ENCODE measurements at regions not wholly inside any gene's neighbourhood (a gene's known extent, or its start where the extent isn't known, plus 50 kb on each side); places are given as distances from the start of the nearest gene placed in this dataset.
"Not testable (repeated sequence)": the region's sequence is repeated elsewhere in the genome, so short reads cannot be mapped to it uniquely, and the experiment has no call there.

GRCh38 chr2:21194147-21194546, 70.4 kb downstream of the TDRD15 start:
- FAIRE-seq, result no peak
- no peak for DNase-seq (ENCODE audit: extremely low spot score, insufficient read length, low read depth)

GRCh38 chr2:21194858-21195271, 71.1 kb downstream of the TDRD15 start:
- no peak for DNase-seq (ENCODE audit: extremely low spot score, insufficient read length, low read depth)
- no peak for FAIRE-seq

- FAIRE-seq (no peak), DNase-seq (ENCODE audit: extremely low spot score, insufficient read length, low read depth) (no peak)
These were observed 71.6 kb downstream of the TDRD15 start for GRCh38 chr2:21195326-21195725.

GRCh38 chr2:21198637-21199036, 74.9 kb downstream of the TDRD15 start:
- DNase-seq (ENCODE audit: extremely low spot score, insufficient read length, low read depth) (no peak), FAIRE-seq (no peak)

- DNase-seq (ENCODE audit: extremely low spot score, insufficient read length, low read depth) (no peak), FAIRE-seq (no peak)
These were observed 80.2 kb downstream of the TDRD15 start for GRCh38 chr2:21203976-21204375.

- FAIRE-seq; DNase-seq (ENCODE audit: extremely low spot score, insufficient read length, low read depth): not testable (repeated sequence)
These were observed 90.3 kb downstream of the TDRD15 start for GRCh38 chr2:21214085-21214484.

GRCh38 chr2:21217442-21217841, 93.7 kb downstream of the TDRD15 start:
- DNase-seq (ENCODE audit: extremely low spot score, insufficient read length, low read depth), result no peak
- FAIRE-seq, result no peak

- no peak for FAIRE-seq
These were observed 97.2 kb downstream of the TDRD15 start for GRCh38 chr2:21220930-21221329.

GRCh38 chr2:21223618-21224017, 99.8 kb downstream of the TDRD15 start:
- DNase-seq (ENCODE audit: extremely low spot score, insufficient read length, low read depth) (no peak), FAIRE-seq (no peak)

More at GRCh38 chr2:21220930-21221329, 97.2 kb downstream of the TDRD15 start:
- DNase-seq (ENCODE audit: extremely low spot score, insufficient read length, low read depth), result no peak

- DNase-seq (ENCODE audit: extremely low spot score, insufficient read length, low read depth) (no peak), FAIRE-seq (no peak)
These were observed 104.5 kb downstream of the TDRD15 start for GRCh38 chr2:21228041-21228895.

GRCh38 chr2:21229302-21229701, 105.5 kb downstream of the TDRD15 start:
- FAIRE-seq (no peak), DNase-seq (ENCODE audit: extremely low spot score, insufficient read length, low read depth) (no peak)

GRCh38 chr2:21230140-21230539, 106.4 kb downstream of the TDRD15 start:
- DNase-seq (ENCODE audit: extremely low spot score, insufficient read length, low read depth) (no peak), FAIRE-seq (no peak)

- DNase-seq (ENCODE audit: extremely low spot score, insufficient read length, low read depth) (no peak), FAIRE-seq (no peak)
These were observed 108.2 kb downstream of the TDRD15 start for GRCh38 chr2:21231985-21232384.

- DNase-seq (ENCODE audit: extremely low spot score, insufficient read length, low read depth) (no peak), FAIRE-seq (no peak)
These were observed 109.4 kb downstream of the TDRD15 start for GRCh38 chr2:21233194-21233593.

GRCh38 chr2:21234001-21234400, 110.2 kb downstream of the TDRD15 start:
- FAIRE-seq (no peak), DNase-seq (ENCODE audit: extremely low spot score, insufficient read length, low read depth) (no peak)

- DNase-seq (ENCODE audit: extremely low spot score, insufficient read length, low read depth) (no peak), FAIRE-seq (no peak)
These were observed 110.8 kb downstream of the TDRD15 start for GRCh38 chr2:21234464-21235120.

- not testable (repeated sequence) for FAIRE-seq; DNase-seq (ENCODE audit: extremely low spot score, insufficient read length, low read depth)
These were observed 116.0 kb downstream of the TDRD15 start for GRCh38 chr2:21239749-21240148.

- DNase-seq (ENCODE audit: extremely low spot score, insufficient read length, low read depth) (no peak), FAIRE-seq (no peak)
These were observed 120.4 kb downstream of the TDRD15 start for GRCh38 chr2:21244161-21244560.

GRCh38 chr2:21245565-21245964, 121.8 kb downstream of the TDRD15 start:
- FAIRE-seq, result no peak
- no peak for DNase-seq (ENCODE audit: extremely low spot score, insufficient read length, low read depth)

GRCh38 chr2:21249367-21249766, 125.6 kb downstream of the TDRD15 start:
- DNase-seq (ENCODE audit: extremely low spot score, insufficient read length, low read depth) (no peak), FAIRE-seq (no peak)

GRCh38 chr2:21250673-21251072, 126.9 kb downstream of the TDRD15 start:
- DNase-seq (ENCODE audit: extremely low spot score, insufficient read length, low read depth), result no peak
- no peak for FAIRE-seq

Measured in GM18507 (cell line).